Right ventricle myocardium superior (tissue), 1 donor: ENCODE measurements at regions not wholly inside any gene's neighbourhood (a gene's known extent, or its start where the extent isn't known, plus 50 kb on each side); places are given as distances from the start of the nearest gene placed in this dataset.
A peak's percentile ranks its signal among the peaks of the same experiment; 100 is the strongest.

Experiments
- ATAC-seq: fragments of 200-7000 bp; cut with Tn5 transposase; one replicate; pipeline ENCODE4 v1.9.1; 2020; ENCODE audit warnings: mild to moderate bottlenecking; ENCODE audit not compliant: poor library complexity
- DNase-seq: peaks from one replicate; pipeline ENCODE4 v3.0.0-alpha.2; 2020
- intact Hi-C: fragments of 100-400 bp; cut with DNase I; formaldehyde crosslinking; loops from one replicate; pipeline ENCODE4 v1.11.2; 2022
- donor health status: DM: no; HTN: yes; CAD: no; lungs with severe emphysema.

DNA sequence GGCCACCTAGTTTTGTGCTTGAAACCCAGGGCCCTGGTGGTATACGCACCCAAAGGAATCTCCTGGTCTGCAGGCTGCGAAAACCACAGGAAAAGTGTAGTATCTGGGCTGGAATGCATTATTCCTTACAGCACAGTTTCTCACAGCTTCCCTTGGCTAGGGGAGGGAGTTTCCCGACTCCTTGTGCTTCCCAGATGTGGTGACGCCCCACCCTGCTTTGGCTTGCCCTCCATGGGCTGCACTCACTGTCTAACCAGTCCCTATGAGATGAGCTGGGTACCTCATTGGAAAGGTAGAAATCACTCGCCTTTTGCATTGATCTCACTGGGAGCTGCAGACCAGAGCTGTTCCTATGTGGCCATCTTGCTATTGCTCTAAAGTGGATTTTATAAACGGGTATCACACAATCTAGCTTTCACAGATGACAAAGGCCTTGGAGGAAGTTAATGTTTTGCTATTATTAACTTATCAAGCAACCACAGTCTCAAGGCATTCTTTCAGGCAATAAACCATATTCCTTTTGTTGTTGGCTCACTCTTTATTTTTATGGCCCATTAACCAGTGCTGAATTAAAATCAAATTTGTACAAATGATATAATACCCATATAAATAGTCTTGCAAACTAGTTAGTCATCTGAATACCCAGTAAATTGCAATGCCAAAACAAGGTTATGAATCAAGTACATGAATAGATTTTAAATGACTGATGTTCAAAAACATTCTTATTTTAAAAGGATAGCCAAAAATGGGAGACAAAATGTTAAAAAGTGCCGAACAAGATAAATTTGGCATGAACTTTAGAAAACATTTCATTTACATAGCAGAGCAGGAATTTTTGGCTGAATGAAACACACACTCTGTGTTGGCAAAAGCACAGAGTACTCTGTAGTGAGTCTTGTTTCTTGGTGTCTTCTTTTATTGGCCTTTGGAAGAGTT lies 475.4 kb upstream of the ARGLU1 start:
- DNase-seq, result peak; percentile 45
- intact Hi-C loops, result no loop called here
- ATAC-seq, result no peak

GRCh38 chr13:107035778-107036177 lies 467.8 kb upstream of the ARGLU1 start:
- intact Hi-C loops, result no loop called here
- DNase-seq, result no peak
- no peak for ATAC-seq

- ATAC-seq, result no peak
- intact Hi-C loops, result no loop called here
- no peak for DNase-seq
These were observed 467.2 kb upstream of the ARGLU1 start for GRCh38 chr13:107035186-107035585.

DNA sequence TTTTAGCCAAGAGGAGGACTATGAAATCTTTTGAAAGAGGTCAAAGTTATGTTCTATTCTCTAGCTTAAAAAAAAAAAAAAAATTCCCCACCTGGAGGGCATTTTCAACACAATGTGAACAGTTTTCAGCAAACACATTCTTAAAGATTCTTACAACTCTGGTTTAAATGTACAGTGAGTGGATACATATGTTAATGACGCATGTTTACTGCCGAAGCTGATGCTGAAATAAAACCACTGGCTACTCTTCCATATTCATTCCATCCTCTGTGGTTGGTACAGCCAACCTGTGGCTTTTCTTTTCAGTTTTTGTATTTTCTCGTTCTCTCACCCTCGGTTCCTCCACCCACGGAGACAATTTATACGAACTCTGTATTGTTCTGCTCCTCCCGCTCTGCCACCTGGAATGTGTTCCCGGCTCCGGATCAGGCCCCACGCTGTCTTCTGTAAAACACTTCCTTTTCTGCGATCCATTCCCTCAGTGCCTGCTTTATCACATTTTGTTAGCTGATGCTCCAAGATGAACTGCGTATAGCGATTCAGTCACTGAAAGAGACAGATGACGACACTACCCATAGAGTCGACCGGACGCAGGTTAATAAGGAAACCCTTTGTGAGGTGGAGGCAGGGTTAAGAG lies 466.4 kb upstream of the ARGLU1 start:
- no peak for DNase-seq
- no peak for ATAC-seq
- intact Hi-C loops, result no loop called here

DNA sequence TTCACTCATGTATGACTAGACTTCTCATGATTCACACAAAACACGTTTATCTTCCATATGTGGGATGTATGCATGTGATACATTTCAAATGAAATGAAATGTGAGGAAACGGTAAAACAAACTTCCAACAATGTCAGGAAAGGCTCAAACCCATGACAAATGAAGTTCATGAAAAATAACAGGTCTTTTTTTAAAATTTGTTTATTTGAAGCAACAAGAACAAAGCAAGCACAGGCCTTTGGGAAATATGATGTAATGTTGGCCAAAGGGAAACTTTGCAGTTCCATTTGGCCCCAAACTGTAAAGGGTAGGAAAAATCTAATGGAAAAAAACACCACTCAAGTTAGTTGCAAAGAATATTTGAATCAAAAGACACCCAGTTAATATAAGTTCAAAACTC lies 463.8 kb upstream of the ARGLU1 start:
- ATAC-seq (no peak), DNase-seq (no peak)
- intact Hi-C loops, result no loop called here

- DNase-seq (no peak), ATAC-seq (no peak)
These were observed 460.8 kb upstream of the ARGLU1 start for GRCh38 chr13:107028751-107029150.

GRCh38 chr13:107025991-107026390 lies 458.1 kb upstream of the ARGLU1 start:
- DNase-seq (peak; percentile 57), ATAC-seq (peak; percentile 39)
- intact Hi-C loops, result no loop called here

More at GRCh38 chr13:107028751-107029150, 460.8 kb upstream of the ARGLU1 start:
- intact Hi-C loops, result no loop called here

DNA sequence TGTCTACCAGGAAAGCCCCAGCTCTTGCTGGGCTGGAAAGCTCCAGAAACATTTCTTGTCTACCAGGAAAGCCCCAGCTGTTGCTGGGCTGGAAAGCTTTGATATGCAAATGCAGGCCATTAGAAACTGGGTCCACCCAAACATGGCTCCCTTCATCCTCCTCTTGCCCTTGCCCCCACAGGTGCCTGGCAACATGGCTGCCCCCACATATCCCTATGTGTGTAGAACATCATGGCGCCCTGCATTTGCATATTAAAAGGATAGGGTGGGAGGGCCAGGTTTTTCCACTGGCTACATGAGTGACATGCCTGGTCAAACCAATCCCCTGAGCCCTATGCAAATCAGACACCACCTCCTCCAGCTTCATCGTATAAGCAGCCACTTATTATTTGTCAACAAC lies 455.4 kb upstream of the ARGLU1 start:
- intact Hi-C loops, result no loop called here
- DNase-seq, result no peak
- no peak for ATAC-seq

GRCh38 chr13:107020393-107020792 lies 452.5 kb upstream of the ARGLU1 start:
- no peak for ATAC-seq
- no peak for DNase-seq
- intact Hi-C loops, result no loop called here

DNA sequence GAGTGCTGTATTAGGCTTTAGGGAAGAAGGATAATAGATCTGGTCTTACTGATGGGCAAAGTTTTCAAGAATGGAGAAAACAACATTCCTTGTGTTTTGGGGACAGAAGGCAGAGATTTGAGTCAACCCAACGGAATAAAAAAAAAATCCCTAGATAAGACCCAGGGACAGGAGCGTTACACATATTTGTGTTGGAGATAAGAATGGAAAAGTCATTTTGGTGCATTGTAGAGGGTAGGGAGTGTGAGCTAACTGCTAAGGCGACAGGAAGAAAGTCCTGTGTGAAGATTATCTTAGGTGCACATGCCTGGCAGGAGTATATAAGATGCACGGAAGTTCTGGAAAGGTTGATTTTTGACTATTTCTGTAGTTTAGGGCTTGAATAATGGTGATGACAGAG lies 450.3 kb upstream of the ARGLU1 start:
- intact Hi-C loops, result no loop called here
- no peak for ATAC-seq
- no peak for DNase-seq

GRCh38 chr13:107006661-107007060 lies 438.7 kb upstream of the ARGLU1 start:
- intact Hi-C loops, result no loop called here
- DNase-seq (no peak), ATAC-seq (no peak)

DNA sequence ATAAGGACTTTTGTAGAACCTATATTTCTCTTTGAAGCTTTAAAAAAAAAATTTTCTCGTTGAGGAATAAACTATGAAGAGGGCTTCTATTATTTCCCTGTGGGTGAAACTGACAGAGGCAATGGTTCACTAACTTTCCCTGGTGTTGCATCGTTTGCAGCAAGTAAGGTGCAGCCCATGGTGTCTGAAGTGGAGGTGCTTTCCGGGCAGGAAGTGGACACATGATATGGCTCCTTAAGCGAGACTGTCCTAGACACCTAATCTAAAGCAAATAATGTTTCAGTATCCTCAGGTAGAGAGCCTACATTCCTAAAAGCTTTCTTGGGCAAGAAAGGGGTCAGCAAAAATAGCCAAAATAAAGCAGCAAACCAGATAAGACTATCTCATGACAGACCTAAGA lies 437.6 kb upstream of the ARGLU1 start:
- intact Hi-C loops, result no loop called here
- ATAC-seq, result no peak
- DNase-seq, result no peak

GRCh38 chr13:107003911-107004310 lies 436.0 kb upstream of the ARGLU1 start:
- DNase-seq (no peak), ATAC-seq (no peak)
- intact Hi-C loops, result no loop called here

DNA sequence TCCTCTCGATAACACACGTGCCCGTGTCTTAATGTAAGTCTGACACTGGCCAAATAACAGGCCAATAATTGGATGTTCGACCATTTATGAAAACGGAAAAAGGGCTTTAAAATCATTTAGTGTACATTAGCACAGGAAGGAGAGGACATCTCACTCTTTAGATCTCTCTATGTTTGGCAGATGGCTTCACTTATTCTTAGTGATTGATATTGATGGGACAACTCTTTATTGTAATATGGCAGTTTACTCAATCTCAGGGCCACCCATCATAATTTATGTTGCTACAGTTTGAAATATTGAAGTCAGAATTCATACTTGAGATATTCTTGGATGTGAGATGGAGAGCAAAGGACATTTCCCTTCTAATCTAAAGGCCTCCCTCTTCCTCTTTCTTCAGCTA lies 430.7 kb upstream of the ARGLU1 start:
- no peak for ATAC-seq
- intact Hi-C loops, result no loop called here
- DNase-seq, result no peak

- ATAC-seq (no peak), DNase-seq (no peak)
- intact Hi-C loops, result no loop called here
These were observed 429.8 kb upstream of the ARGLU1 start for GRCh38 chr13:106997696-106998095.

GRCh38 chr13:106996867-106997618 lies 429.1 kb upstream of the ARGLU1 start:
- intact Hi-C loops, result no loop called here
- ATAC-seq, result no peak
- no peak for DNase-seq

DNA sequence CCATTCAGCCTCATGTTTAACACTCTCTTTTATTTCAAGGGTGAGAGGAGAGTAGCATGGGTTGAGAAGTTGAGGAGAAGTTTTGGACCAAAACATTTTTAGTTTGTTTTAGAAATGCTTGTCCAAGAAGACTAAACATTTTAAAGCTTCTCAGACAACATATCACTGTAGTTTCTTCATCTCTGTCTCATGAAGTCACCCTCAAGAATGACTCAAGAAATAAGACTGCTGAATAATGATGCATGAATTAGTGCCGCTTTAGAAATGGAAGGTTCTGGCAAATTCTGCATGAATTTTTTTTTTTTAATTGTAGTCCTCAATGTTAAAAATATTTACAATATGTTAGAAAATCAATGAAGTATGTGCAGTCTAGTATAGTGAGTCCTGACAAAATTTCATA lies 422.7 kb upstream of the ARGLU1 start:
- ATAC-seq (no peak), DNase-seq (no peak)
- intact Hi-C loops, result no loop called here

GRCh38 chr13:106989876-106990275 lies 421.9 kb upstream of the ARGLU1 start:
- intact Hi-C loops, result no loop called here
- DNase-seq (no peak), ATAC-seq (no peak)

DNA sequence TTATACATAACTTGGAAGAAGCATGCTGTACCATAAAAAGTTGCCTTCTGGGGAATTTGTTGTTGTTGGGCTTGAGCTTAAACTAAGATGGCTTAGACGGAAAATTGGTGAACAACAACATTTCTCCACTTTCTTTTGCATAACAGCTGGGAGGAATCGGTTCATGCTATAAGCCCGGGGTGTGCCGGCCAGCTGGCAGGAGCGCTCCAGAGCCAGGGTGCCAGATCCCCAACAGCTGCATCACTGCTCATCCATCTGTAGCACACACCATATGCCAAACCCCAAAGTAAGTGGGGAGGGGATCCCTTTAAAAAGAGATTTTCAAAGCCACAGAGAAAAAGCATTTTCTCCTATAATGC lies 419.5 kb upstream of the ARGLU1 start:
- intact Hi-C loops, result no loop called here
- ATAC-seq, result peak; percentile 36
- DNase-seq, result peak; percentile 54
